ENCODE measurements at regions not wholly inside any gene's neighbourhood (a gene's known extent, or its start where the extent isn't known, plus 50 kb on each side); places are given as distances from the start of the nearest gene placed in this dataset.
"Not testable (repeated sequence)": the region's sequence is repeated elsewhere in the genome, so short reads cannot be mapped to it uniquely, and the experiment has no call there.

GRCh38 chr6:1478163-1478826 lies 88.9 kb downstream of the FOXF2 start:
- H3K4ac ChIP-seq (ENCODE audit: low read depth, low read length) = peak overlapping the region; percentile 76
- POLR2A ChIA-PET (ENCODE audit: unreplicated experiment); CTCF ChIA-PET; in situ Hi-C loops (cut with MboI; ENCODE audit: low sequenced_read_pairs); H3K79me1 ChIP-seq (ENCODE audit: low read depth in 1 of 2, low read length in 2 of 2); H3K9ac ChIP-seq (ENCODE audit: low read depth, low read length); H3K27me3 ChIP-seq (ENCODE audit: control insufficient read depth, insufficient read depth, low read length); BruUV-seq (replicated peaks); DNase-seq; H2AK9ac ChIP-seq (replicated peaks; ENCODE audit: low read depth, low read length, poor library complexity); intact Hi-C loops (cut with micrococcal nuclease); dilution Hi-C loops (cut with HindIII; ENCODE audit: low sequenced_read_pairs, unreplicated experiment); ATAC-seq (ENCODE audit: low read depth); H3K4me3 ChIP-seq (ENCODE audit: insufficient read depth, low read depth, low read length); H3K23ac ChIP-seq (ENCODE audit: low read depth, low read length); H3K4me2 ChIP-seq (ENCODE audit: low read depth, low read length); H3K36me3 ChIP-seq (ENCODE audit: control insufficient read depth, insufficient read depth, low read length); H3K56ac ChIP-seq (ENCODE audit: extremely low read depth, insufficient read depth, low read length); H4K20me1 ChIP-seq (ENCODE audit: insufficient read depth, low read length); H3K9me3 ChIP-seq (ENCODE audit: control insufficient read depth, insufficient read depth, low read length): not testable (repeated sequence)
- H2AK5ac ChIP-seq (ENCODE audit: low read depth, low read length) = peak overlapping the region; percentile 98
- H3K4me1 ChIP-seq (ENCODE audit: control insufficient read depth, insufficient read depth, low read length) = peaks cover 21% of the 10 kb centered on the region
- peak overlapping the region; percentile 52; the same call in 1 of the 2 replicates for H3K18ac ChIP-seq (ENCODE audit: low read depth, low read length)
- peak overlapping the region; percentile 37 to 57; a peak in 2 of 4 replicates for H4K8ac ChIP-seq (ENCODE audit: low read depth in 2 of 2, low read length in 2 of 2)
- H2BK20ac ChIP-seq (ENCODE audit: low read depth, low read length) = peak overlapping the region; percentile 80
- peak overlapping the region; percentile 51 for H2BK120ac ChIP-seq (ENCODE audit: low read depth, low read length)
- peak overlapping the region; percentile 34 for H3K27ac ChIP-seq (ENCODE audit: insufficient read depth, low read length)
- 100% methylated on average over 3 of the region's 4 CpGs; no CpG with 5 or more reads in 1 of the 2 experiments for WGBS, 2 experiments (ENCODE audit: extremely low coverage in 2 of 2, insufficient read length in 1 of 2)
- peak overlapping the region; percentile 40 for H2AFZ ChIP-seq (replicated peaks; ENCODE audit: low read length, poor library complexity)
- H2BK5ac ChIP-seq (ENCODE audit: low read depth, low read length, poor library complexity, severe bottlenecking) = peak overlapping the region; percentile 75
- H2BK15ac ChIP-seq (ENCODE audit: low read depth, low read length) = peak overlapping the region; percentile 85; the same call in 2 of the 3 replicates
- peak overlapping the region; percentile 2; the same call in 1 of the 2 replicates for H4K5ac ChIP-seq (ENCODE audit: low read depth, low read length)
- H3K14ac ChIP-seq (replicated peaks; ENCODE audit: low read depth, low read length) = peak overlapping the region; percentile 60
- H4K91ac ChIP-seq (ENCODE audit: insufficient read depth, low read depth, low read length) = peak overlapping the region; percentile 60
- H3K9me1 ChIP-seq (ENCODE audit: insufficient read depth, low read length) = peaks cover 14% of the 10 kb centered on the region

Measured in IMR-90 (cell line).